Breast epithelium (tissue), 4 donors: ENCODE measurements at regions not wholly inside any gene's neighbourhood (a gene's known extent, or its start where the extent isn't known, plus 50 kb on each side); places are given as distances from the start of the nearest gene placed in this dataset.

Experiments
- DNase-seq, 2 donors: peaks; one replicate each; pipeline ENCODE4 v3.0.0-alpha.2; 2019; ENCODE audit warnings: low spot score in 2 of 2
- H3K27ac ChIP-seq, 2 donors: fragments of 200-600 bp; sonication (generic) in 1 of 2; one replicate each; pipeline ENCODE4 v1.5.1; 2016 to 2019; ENCODE audit warnings: mild to moderate bottlenecking in 1 of 2
- H3K27me3 ChIP-seq, 2 donors: fragments of 200-600 bp; sonication (generic) in 1 of 2; one replicate each; pipeline versions ENCODE4 v1.5.1 to v1.6.0; 2017 to 2019; ENCODE audit warnings: control low read depth in 1 of 2, mild to moderate bottlenecking in 1 of 2
- H3K36me3 ChIP-seq: fragments of 200-600 bp; one replicate; pipeline ENCODE4 v1.5.1; 2019
- H3K4me1 ChIP-seq, 2 donors: fragments of 200-600 bp; sonication (generic); one replicate each; pipeline ENCODE4 v1.5.1; 2016 to 2019; ENCODE audit warnings: control low read depth in 1 of 2
- H3K4me3 ChIP-seq, 3 donors: fragments of 200-600 bp; sonication (generic); 1 replicate in 2 of 3; 2 replicates in 1 of 3; pipeline ENCODE4 v1.5.1; 2016 to 2019; ENCODE audit warnings: mild to moderate bottlenecking in 3 of 3, moderate library complexity in 2 of 3
- H3K9me3 ChIP-seq, 2 donors: fragments of 200-600 bp; sonication (generic) in 1 of 2; one replicate each; pipeline ENCODE4 v1.5.1; 2016 to 2019; ENCODE audit warnings: control low read depth in 1 of 2
- POLR2A ChIP-seq: fragments of 450-650 bp; IDR thresholded peaks from one replicate; pipeline ENCODE4 v1.6.1; 2016; ENCODE audit warnings: antibody characterized with exemption, mild to moderate bottlenecking, moderate library complexity
- POLR2AphosphoS5 ChIP-seq, 3 donors: sonication (generic); formaldehyde crosslinking; IDR thresholded peaks; one replicate each; pipeline ENCODE4 v1.6.1; 2017; ENCODE audit warnings: antibody characterized with exemption in 3 of 3
- intact Hi-C: fragments of 100-400 bp; cut with DNase I; formaldehyde crosslinking; loops from one replicate; pipeline ENCODE4 v1.15.1; 2023; ENCODE audit warnings: low total_unique reads
- TF ChIP-seq, protein P1 (sequence below), 3 donors: fragments of 450-650 bp; IDR thresholded peaks; one replicate each; pipeline ENCODE4 v1.5.1; 2016 to 2017; ENCODE audit warnings: antibody characterized with exemption in 3 of 3, mild to moderate bottlenecking in 3 of 3, moderate library complexity in 3 of 3

DNA sequence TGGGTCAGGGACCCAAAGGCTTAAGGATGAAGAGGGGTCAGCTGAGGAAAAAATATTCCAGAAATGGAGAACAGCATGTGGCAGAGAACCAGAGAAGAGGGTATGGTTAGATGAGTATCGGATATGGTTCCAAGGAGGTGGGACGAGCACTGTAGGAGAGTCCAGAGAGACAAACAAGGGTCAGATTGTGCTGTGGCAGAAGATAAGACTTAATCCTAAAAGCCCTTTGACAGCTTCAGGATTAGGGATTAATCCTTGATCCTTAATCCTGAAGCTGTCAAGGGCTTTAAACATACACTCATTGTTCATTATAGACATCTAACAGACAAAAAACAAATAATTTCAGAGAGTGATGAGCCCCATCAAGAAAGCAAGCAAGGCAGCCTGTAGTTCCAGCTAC is 124.0 kb downstream of the SPTSSA start:
- TF ChIP-seq, protein P1, sequence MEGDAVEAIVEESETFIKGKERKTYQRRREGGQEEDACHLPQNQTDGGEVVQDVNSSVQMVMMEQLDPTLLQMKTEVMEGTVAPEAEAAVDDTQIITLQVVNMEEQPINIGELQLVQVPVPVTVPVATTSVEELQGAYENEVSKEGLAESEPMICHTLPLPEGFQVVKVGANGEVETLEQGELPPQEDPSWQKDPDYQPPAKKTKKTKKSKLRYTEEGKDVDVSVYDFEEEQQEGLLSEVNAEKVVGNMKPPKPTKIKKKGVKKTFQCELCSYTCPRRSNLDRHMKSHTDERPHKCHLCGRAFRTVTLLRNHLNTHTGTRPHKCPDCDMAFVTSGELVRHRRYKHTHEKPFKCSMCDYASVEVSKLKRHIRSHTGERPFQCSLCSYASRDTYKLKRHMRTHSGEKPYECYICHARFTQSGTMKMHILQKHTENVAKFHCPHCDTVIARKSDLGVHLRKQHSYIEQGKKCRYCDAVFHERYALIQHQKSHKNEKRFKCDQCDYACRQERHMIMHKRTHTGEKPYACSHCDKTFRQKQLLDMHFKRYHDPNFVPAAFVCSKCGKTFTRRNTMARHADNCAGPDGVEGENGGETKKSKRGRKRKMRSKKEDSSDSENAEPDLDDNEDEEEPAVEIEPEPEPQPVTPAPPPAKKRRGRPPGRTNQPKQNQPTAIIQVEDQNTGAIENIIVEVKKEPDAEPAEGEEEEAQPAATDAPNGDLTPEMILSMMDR (IDR thresholded peaks at IDR 0.05), result no peak
- TF ChIP-seq POLR2A (no peak), POLR2AphosphoS5 (IDR thresholded peaks at IDR 0.05) (no peak)
- Histone ChIP-seq H3K4me1 (no peaks in the 10 kb centered on the region), H3K36me3 (no peaks in the 10 kb centered on the region), H3K27me3 (no peaks in the 10 kb centered on the region), H3K9me3 (no peaks in the 10 kb centered on the region), H3K27ac (no peak overlapping the region), H3K4me3 (no peak overlapping the region)
- intact Hi-C loops, result no loop called here
- DNase-seq, result no peak

DNA sequence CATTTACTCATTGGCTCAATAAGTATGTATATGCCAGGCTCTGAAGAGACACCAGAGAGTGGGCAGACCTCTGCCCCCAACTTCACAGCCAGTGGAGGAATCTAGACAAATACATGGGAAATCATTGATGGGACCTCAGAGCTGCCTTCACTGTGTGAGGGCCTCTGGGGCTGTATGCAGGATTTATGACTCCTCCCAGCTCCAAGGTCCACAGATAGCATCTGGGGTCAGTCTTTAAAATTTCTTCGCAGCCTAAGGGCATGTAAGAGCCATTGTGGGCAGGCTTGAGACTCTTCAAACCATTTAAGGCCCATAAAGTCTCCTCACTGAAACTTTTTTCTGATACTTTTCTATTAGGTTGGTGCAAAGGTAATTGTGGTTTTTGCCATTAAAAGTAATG is 125.5 kb downstream of the SPTSSA start:
- DNase-seq, result no peak
- H3K4me3 ChIP-seq, result no peak overlapping the region
- H3K36me3 ChIP-seq, result no peaks in the 10 kb centered on the region
- H3K4me1 ChIP-seq, result no peaks in the 10 kb centered on the region
- intact Hi-C loops, result no loop called here
- H3K27ac ChIP-seq, result no peak overlapping the region
- TF ChIP-seq, protein P1 (IDR thresholded peaks at IDR 0.05), result no peak
- TF ChIP-seq POLR2AphosphoS5 (IDR thresholded peaks at IDR 0.05) (no peak), POLR2A (no peak)
- no peaks in the 10 kb centered on the region for H3K9me3 ChIP-seq
- no peaks in the 10 kb centered on the region for H3K27me3 ChIP-seq

DNA sequence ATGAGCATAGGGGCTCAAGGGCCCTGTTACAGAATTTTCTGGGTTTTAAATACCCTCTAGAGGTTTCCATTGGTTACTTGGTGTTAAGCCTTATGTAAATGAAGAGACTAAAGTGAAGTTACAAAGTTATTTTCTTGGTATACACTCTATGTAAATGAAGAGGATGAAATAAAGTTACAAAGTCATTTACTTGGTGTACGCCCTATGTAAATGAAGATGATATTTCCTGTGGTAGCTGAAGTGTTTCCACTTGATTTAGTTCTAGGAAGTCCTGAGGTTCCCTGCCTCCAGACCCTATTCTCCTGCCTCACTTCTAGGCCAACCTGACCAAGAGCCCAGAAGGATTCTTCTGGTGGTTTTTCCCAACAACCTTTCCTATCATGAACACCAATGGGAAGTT is 126.1 kb downstream of the SPTSSA start:
- TF ChIP-seq POLR2A (no peak), POLR2AphosphoS5 (IDR thresholded peaks at IDR 0.05) (no peak)
- TF ChIP-seq, protein P1 (IDR thresholded peaks at IDR 0.05), result no peak
- H3K4me1 ChIP-seq, result no peaks in the 10 kb centered on the region
- no peak overlapping the region for H3K27ac ChIP-seq
- no peak overlapping the region for H3K4me3 ChIP-seq
- no peaks in the 10 kb centered on the region for H3K36me3 ChIP-seq
- no peaks in the 10 kb centered on the region for H3K9me3 ChIP-seq
- no peak for DNase-seq
- H3K27me3 ChIP-seq, result no peaks in the 10 kb centered on the region
- intact Hi-C loops, result no loop called here

DNA sequence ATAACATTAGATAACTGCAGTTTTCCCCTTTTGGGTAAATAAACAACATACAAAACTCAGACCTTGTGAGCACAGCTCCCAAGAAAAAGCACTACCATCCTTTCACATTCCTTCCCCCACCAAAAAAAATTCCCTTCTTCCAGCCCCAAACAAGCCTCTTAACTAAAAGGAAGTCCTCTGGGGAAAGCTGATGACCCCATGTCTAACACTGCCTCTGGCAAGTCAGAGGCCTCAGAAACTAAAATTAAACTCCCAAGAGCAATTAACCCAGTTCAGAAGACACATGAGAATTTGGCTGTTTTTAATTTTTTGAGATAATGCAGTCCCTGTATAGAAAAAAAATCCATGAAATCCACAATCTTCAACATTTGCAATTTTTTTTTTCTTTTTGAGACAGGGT is 127.7 kb downstream of the SPTSSA start:
- intact Hi-C loops, result no loop called here
- no peaks in the 10 kb centered on the region for H3K36me3 ChIP-seq
- no peak for TF ChIP-seq POLR2AphosphoS5 (IDR thresholded peaks at IDR 0.05)
- no peak for TF ChIP-seq POLR2A
- TF ChIP-seq, protein P1 (IDR thresholded peaks at IDR 0.05), result no peak
- H3K9me3 ChIP-seq, result no peaks in the 10 kb centered on the region
- no peak for DNase-seq
- peak overlapping the region in 1 of 2 donors; percentile 48 for H3K27ac ChIP-seq
- no peaks in the 10 kb centered on the region for H3K4me1 ChIP-seq
- no peaks in the 10 kb centered on the region for H3K27me3 ChIP-seq
- H3K4me3 ChIP-seq, result no peak overlapping the region

DNA sequence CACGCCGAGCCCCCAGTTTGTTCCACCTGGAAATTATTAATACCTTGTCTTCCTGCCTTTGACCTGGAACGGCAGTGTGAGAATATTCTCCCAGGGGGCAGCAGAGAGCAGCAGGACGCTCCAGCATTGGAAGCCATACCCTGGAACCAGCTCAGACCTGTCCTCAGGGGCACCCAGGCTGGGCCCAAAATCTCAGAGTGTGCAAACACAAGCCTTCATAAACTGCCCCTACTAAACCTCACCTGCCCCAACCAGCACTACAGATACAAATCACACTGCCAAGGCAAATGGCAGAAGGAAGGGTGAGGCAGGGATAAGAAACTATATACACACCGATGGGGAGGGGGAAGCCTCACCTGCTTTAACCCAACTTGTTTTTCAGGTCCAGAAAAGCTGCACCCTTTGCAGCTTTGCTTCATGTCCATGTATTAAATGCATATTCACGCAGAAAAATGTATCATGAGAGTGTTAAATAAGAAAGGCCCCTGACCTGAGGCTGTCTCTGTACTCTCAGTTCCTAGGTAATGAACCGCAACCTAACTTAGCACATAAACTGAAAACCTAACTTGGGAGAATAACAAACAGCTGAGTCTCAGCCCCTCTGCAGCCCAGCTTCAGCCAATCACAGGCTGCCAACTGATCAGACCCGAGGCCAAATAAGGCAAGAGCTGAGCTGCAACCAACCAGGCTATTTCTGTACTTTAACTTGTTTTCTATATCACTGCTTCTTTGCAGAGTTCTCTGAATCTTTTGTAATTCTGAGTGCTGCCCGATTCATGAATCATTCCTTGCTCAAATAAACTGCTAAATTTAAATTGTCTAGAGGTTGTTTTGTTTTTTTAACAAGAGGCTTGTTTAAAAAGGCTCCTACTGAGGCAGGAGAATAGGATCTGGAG is 130.1 kb downstream of the SPTSSA start:
- peak; percentile 51 to 82 for DNase-seq
- peak overlapping the region; percentile 66 to 73 for H3K27ac ChIP-seq
- intact Hi-C loops, result no loop called here

More for the DNA sequence above, 130.1 kb downstream of the SPTSSA start:
- H3K36me3 ChIP-seq, result no peaks in the 10 kb centered on the region
- TF ChIP-seq POLR2AphosphoS5 (IDR thresholded peaks at IDR 0.05), result no peak
- TF ChIP-seq, protein P1 (IDR thresholded peaks at IDR 0.05), result peak; percentile 72 to 88 (median 72)
- H3K4me3 ChIP-seq, result peak overlapping the region in 1 of 3 donors; percentile 11
- no peaks in the 10 kb centered on the region for H3K9me3 ChIP-seq
- H3K4me1 ChIP-seq, result no peaks in the 10 kb centered on the region
- H3K27me3 ChIP-seq, result no peaks in the 10 kb centered on the region
